Activated CD4-positive, alpha-beta T cell treated with anti-CD3 and anti-CD28 coated beads for 1 hour (primary cell): ENCODE measurements at regions not wholly inside any gene's neighbourhood (a gene's known extent, or its start where the extent isn't known, plus 50 kb on each side); places are given as distances from the start of the nearest gene placed in this dataset.

Experiments
- DNase-seq: peaks from one replicate; pipeline ENCODE4 v3.0.0-alpha.2; 2020

GRCh38 chr12:13668880-13669279 lies 312.5 kb downstream of the GRIN2B start:
- DNase-seq, result no peak

- DNase-seq, result no peak
These were observed 314.6 kb downstream of the GRIN2B start for GRCh38 chr12:13666806-13667205.

DNA sequence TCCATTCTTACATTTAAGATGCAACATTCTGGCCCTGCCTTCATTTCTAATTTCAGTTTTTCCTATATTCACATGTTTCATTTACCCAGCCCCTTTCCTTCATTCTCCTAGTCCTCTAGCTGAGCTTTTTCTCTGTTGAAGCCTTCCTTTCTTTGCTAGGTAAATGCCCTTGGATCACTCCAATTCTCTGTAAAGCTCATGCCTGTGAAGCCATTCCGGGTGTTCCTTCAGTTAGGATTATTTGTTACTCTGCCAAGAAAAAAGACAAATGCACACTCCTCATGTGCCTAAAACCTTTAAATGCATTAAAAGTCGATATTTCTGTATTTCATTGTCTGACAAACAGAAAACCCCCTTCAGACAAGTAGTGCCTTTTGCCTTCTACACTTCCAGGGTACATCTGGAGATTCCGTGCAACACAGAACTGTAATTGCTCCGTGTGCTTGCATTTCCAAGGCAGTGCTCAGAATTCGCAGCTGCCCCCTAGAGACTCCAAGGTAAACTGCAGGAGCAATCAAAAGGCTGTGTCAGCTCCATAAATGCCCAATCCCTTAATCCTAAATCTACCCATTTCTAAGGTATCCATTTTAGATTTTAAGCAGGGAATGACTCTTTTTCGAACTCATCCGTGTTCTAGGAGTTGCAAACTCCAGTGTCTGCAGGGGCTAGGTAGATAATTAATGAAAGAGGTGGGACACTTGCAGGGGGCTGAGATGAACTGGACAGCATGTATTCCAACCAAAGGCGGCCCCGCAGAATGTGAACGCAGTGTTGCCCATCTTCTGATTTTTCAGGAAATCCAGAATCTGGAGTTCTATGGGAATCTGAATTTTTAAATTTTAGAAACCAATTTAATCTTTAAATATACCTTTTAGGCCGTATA lies 320.2 kb downstream of the GRIN2B start:
- no peak for DNase-seq

- no peak for DNase-seq
These were observed 326.9 kb downstream of the GRIN2B start for GRCh38 chr12:13654456-13654855.

- no peak for DNase-seq
These were observed 329.3 kb downstream of the GRIN2B start for GRCh38 chr12:13652105-13652504.

DNA sequence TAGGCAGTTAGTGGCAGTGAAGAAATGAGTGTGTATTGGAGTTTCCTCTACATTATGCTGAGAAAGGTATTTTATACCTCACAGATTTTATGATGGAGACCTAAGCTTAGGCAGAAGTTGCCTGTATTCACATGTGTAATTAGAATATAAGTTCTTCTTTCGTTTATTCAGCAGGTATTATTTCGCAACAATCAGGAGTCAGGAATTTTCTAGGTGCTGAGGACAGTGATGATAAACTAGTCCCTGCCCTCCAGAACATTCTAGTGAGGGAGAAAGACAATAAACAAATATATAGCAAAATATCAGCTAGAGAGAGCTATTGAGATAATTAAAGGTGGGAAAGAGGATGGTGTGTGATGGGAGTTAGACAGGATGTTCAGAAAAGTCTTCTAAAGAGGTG lies 345.7 kb downstream of the GRIN2B start:
- DNase-seq, result no peak

DNA sequence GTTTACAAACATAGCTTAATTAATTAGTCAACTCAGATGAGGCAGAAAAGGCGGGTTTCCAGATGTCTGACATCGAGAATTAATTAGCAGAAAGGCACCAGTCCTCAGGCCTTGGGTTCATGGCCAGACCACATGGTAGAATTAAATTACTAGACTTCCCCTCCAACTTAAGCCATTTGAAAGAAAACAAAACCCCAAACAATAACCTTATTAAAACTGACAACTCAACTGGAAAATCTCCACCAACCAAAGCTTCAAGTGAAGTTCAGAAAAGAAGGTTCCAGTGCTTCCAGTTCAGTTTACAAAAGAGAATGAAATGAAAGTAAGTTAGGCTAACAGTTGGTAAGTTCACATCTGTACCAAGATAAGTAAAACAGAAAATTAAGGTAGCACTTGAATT lies 349.5 kb downstream of the GRIN2B start:
- no peak for DNase-seq

DNA sequence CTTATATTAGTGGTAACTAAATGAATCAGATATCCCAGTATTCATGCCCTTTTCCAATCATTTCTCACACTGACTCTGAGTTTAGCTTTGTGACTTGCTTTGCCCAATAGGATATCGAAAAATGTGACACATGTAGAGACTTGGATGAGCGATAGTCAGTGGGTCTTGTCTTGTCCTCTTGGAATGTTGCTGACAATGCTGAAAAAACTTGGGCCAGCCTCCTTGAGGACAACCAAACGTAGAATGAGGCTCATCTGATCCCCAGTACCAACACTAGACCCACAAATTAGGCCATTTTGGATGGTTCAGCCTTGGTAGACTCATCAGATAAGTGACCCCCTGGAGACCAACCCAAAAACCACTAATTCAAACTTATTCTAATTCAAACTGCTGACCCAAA lies 351.0 kb downstream of the GRIN2B start:
- no peak for DNase-seq

DNA sequence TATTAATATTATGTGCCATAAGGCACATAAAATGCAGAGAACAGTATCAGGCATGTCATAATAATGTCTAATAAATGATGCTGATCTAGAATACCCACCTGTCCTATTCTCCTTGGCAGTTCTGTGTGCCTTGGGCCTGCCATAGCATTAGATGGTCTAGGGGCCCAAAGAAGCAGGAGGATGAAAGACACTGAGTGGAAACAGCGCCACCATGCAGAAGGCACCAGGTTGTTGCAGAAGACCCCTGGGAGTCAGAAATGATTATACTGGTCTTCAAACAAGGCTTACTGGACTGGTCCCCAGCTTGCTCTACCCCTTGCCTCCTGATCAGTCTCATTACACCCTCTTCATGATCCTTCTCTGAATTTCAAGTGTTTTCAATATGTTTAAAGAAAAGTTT lies 353.3 kb downstream of the GRIN2B start:
- DNase-seq, result no peak

DNA sequence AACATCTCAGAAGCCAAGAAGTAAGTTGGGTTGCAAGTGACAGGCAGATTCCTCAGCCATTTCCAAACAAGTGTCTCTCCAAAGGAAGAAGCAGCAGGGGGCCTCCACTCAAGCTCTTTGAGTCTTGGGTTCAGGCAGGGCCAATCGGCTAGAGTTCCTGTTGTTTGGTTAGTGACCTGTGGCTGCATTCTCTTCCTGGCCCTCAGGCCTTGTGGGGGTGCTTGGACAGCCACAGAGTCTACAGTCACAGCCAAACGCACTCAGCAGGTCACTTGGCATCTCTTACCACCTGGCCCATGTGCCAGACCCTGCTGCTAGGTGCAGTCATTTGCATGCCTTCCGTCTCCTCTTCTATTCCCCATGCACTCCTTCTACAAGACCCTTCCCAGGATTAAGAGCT lies 353.9 kb downstream of the GRIN2B start:
- no peak for DNase-seq

DNA sequence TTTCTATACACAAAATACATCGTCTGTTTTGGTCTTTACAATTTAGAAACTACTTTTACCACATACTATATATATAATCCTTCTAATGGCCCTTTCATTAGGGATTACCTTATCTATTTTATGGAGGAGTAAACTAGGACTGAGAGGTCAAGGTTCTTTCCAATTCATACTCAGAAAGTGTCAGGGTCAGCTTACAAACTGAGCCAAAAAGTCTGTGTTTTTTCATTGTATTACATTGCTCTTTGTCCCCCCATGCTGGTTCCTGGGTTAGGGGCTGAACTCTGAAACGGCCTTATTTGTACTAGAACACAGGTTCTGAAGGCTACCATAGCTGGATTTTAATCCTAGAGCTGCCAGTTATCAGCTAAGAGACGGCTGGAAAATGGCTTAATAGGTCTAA lies 368.1 kb downstream of the GRIN2B start:
- DNase-seq, result no peak

GRCh38 chr12:13609894-13610679 lies 371.3 kb downstream of the GRIN2B start:
- DNase-seq, result no peak

GRCh38 chr12:13606290-13606689 lies 375.1 kb downstream of the GRIN2B start:
- no peak for DNase-seq

DNA sequence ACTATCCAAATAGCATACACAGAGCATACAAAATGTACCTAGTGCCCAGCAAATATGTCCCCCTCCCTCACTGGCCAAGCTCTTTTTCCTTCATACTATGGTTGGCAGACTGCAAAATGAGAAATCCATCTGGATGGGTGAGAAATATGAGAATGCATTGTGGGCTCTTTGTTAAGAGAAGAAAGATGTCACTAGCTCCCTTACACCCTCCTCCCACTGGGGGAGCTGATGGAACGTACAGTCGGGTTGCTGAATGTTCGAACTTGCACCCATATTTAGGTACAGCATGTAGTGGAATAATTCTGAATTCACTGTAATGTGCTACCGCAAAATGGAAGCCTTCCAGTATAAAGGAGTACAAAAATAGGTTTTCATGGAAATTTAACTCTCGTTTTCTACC lies 377.4 kb downstream of the GRIN2B start:
- no peak for DNase-seq

DNA sequence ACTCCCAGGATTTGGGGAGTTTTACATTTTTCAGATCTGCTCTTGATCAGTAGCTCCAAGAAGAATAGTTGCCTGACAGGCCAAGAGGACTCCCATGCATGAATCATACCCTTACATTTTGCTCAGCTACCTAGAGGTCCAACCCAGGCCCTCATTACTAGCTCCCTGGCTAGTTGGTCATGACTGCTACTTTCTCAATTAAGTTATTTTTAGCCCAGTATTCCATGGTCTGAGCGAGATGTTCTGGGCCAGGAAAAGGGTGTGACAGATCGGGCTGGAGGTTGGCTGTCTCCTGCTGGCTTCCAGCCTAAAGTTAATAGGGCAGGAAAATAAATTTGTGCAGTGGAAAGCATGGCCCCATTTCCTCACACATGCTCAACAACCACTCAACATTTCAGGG lies 379.2 kb downstream of the GRIN2B start:
- DNase-seq, result no peak

GRCh38 chr12:13599176-13599575 lies 382.2 kb downstream of the GRIN2B start:
- no peak for DNase-seq

GRCh38 chr12:13597837-13598236 lies 383.6 kb downstream of the GRIN2B start:
- DNase-seq, result no peak

DNA sequence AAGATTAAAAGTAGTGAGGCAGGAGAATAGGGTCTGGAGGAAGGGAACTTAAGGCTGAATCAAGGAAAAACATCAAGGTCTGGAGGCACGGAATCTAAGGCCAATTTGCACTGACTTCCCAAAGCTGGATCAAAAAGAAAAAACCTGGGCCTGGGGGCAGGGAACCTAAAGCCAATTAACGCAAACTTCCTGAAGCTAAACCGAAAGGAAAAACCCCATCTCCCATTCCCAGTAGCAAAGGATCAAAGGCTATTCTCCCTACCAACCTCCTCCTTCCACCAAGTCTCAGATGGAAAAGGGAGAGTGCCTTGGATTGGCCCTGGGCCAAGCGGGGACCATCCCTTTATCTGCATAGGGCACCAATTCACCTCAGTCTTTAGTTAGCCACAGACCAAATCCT lies 384.2 kb downstream of the GRIN2B start:
- no peak for DNase-seq

DNA sequence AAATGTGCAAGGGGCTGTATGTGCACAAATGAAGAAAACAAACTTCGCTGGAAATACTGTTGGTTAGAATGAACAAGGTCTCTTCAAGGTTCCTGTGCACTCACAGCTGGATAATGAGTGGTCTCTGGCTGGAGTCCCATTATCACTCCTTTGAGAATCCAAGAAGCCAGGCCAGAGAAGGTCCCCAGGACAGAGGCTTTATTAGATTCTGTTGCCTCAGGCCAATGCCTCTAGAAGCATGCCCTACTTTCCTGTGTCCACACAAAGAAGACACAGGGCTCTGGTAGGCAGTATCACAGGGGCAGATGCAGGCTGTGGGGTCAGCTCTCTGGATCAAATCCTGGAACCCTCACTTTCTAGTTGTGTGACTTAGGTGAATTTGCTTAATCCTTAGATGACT lies 384.7 kb downstream of the GRIN2B start:
- DNase-seq, result no peak

DNA sequence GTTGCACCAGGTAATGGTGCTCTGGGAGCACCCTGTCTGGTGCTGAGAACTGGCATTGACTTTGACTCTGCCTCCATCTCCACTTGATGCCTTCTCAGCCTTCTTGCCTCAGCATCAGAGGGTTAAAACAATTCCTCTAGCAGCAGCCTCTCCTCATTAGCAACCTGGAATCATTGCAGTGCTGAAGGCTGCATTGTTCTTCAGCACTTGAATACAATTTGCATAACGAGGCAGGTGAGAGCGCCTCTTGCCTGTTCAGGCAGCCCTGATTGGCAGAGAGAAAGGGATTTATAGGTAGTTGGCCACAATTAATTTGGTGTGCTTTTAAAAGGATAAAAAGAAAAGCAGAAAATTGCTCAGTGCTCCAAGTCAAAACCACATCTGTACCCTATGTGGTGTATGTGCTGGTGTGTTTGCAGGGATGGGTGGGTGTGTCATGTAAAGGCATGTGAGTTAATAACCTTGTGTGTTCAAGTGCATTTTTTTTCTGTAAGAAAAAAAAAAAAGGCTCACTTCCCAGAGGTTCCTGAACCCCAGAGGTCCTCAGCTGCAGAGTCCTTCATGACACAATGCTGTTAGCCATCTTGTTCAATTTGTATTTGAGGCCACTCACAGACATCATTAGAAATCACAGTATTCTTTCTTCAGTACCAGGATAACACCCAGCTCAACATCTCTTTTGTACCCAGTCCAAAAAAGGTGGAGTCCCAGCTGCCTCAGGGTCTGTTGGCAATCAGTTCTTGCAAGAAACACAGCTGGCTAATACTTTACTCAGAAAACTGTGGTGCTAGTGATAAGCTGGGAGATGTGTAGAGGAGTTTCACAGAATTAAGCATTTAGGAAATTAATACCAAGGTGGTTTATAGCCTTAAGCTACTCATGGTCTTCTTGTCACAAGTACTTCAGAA lies 385.6 kb downstream of the GRIN2B start:
- DNase-seq, result no peak

DNA sequence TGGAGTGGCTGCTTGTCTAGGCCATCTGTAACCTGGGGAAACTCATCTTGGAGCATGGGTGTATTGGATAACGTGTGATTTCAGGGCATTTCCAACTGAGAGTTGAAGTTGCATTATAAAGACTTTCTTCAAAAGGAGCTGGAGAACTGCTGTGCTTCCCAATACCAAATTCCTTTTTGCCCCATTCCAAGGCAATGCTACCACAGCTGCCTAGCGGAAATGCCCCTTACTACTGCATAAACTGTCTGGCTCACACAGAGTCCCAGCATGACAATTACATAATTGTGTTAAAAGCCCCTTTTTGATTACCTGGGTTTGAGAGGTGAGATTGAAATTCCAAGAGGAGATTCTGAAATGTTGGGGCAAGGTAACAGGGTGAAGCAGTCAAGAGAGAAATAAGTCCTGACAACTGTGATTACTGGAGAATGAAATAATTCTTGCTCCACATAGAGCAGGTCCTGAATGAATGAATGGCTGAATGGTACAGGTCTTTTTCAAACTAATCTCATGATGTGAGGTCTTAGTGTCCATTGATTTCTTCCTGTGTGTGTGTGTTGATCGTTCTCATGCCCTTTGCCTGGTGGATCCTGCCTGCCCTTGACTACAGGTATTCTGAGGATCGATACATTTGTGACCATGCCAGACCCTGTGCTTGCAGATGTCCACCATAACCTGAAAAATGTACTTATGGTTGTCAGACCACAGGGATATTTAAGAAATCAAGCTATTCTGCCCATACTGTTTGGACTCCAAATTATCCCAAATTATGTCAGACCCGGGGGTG lies 386.5 kb downstream of the GRIN2B start:
- DNase-seq, result no peak
